GM06990 (cell line): ENCODE measurements at regions not wholly inside any gene's neighbourhood (a gene's known extent, or its start where the extent isn't known, plus 50 kb on each side); places are given as distances from the start of the nearest gene placed in this dataset.

ENCODE experiments used
- DNase-seq: peaks from one replicate; pipeline ENCODE4 v3.0.0-alpha.2; 2011; ENCODE audit not compliant: insufficient read length; ENCODE audit errors: extremely low read depth
- H3K27me3 ChIP-seq: replicated peaks from 2 replicates; pipeline ENCODE4 v1.6.0; 2011; ENCODE audit warnings: low read length; ENCODE audit not compliant: control insufficient read depth, insufficient read depth
- H3K36me3 ChIP-seq: 2 replicates; pipeline ENCODE4 v1.5.1; 2011; ENCODE audit warnings: low read length; ENCODE audit not compliant: control insufficient read depth, insufficient read depth
- H3K4me3 ChIP-seq: replicated peaks from 2 replicates; pipeline ENCODE4 v1.5.1; 2011; ENCODE audit warnings: low read depth, mild to moderate bottlenecking, control low read depth, low read length
- TF ChIP-seq, protein P1 (sequence below): IDR thresholded peaks from 2 replicates; pipeline ENCODE4 v1.5.1; 2011; ENCODE audit warnings: low read length, control low read depth, mild to moderate bottlenecking, inconsistent platforms; ENCODE audit not compliant: insufficient read depth, poor library complexity, severe bottlenecking

DNA sequence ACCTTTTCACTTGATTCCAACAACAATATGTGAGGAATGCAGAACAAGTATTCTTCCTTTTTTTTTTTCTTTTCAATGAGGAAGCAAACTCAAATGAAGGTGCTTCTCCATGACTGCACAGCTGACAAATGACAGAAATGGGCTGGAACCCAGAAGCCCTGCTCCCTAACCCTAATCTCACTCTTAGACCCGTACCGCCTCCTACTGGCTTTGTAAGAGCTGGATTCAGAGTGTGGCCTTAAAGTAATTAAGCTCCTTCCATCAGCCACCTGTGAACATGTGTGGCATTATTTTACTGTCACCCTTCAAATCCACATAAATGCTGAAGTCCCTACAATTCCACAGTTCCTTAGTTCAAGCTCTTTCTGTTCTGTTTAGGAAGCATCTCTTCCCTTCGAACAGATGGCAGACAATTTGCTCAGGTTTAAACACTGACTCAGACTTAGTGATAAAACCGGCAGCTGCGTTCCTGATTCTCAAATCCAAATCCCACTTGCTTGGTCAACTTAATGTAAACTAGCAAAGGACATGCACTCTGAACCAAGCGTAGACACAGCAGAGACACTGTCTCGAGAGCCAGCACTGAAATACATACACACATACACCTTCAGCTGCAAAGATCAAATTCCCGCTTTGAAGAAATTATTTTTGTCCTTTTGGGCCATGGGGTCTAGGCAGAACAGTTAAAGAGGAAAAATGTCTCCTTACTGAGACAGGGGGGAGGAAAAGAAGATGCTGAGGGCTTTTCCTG is 316.7 kb upstream of the TLE4 start:
- Histone ChIP-seq H3K27me3 (no peaks in the 10 kb centered on the region; the same call in 1 of the 2 replicates), H3K36me3 (no peaks in the 10 kb centered on the region), H3K4me3 (no peak overlapping the region)
- TF ChIP-seq, protein P1, sequence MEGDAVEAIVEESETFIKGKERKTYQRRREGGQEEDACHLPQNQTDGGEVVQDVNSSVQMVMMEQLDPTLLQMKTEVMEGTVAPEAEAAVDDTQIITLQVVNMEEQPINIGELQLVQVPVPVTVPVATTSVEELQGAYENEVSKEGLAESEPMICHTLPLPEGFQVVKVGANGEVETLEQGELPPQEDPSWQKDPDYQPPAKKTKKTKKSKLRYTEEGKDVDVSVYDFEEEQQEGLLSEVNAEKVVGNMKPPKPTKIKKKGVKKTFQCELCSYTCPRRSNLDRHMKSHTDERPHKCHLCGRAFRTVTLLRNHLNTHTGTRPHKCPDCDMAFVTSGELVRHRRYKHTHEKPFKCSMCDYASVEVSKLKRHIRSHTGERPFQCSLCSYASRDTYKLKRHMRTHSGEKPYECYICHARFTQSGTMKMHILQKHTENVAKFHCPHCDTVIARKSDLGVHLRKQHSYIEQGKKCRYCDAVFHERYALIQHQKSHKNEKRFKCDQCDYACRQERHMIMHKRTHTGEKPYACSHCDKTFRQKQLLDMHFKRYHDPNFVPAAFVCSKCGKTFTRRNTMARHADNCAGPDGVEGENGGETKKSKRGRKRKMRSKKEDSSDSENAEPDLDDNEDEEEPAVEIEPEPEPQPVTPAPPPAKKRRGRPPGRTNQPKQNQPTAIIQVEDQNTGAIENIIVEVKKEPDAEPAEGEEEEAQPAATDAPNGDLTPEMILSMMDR: no peak
- DNase-seq: no peak

DNA sequence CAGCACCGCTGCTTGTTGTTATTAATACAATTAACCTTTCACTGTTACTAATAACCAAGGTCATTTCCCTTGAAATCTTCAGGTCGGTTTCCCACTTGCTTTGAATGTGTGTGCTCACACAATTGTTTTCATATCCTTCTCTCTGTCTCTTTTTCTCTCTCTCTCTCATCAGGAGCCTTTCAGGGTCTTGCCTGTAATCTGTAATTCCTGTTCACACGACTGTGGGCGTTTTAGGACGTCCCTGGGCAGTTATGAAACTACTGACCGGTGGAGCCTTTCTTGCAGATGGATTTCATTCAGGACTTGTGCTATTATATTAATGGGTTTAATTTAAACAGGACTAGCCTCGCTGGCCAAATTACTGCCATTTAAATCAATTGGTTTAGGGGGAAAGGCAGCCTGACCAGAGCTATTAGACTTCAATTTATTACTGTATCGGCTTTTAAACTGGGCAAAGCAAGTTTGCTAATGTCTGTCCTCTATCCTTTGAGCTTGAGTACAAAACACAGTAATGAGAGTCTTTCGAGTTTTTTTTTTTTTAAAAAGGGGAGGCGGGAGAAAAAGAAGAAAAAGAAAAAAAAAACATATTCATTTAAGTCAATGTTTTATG is 316.0 kb upstream of the TLE4 start:
- no peaks in the 10 kb centered on the region for H3K36me3 ChIP-seq
- no peak for DNase-seq
- no peaks in the 10 kb centered on the region; the same call in 1 of the 2 replicates for H3K27me3 ChIP-seq
- TF ChIP-seq, protein P1: no peak
- H3K4me3 ChIP-seq: no peak overlapping the region

DNA sequence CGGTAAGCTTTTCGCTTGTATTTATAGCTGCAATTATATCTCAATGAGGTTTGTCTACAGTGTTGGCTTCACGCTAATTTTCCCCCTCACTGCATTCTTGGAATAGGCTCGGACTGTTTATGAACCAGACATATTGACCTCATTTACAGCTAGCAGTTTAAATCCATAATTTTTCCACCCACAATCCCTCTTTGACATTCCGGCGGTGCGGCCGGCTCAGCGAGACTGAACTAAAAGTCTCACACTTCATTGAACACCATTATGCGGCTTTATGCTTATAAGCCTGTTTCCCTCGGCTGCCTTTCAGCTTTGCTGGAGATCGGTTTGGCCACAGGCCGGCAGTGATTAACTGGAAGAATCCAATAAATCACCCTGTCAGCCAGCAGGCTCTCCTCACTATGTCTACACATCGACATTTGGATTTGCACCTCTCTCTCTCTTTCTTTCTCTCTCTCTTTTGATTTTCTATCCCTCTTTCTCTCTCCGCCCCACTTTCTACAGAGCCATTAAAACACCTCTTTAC is 315.0 kb upstream of the TLE4 start:
- Histone ChIP-seq H3K36me3 (no peaks in the 10 kb centered on the region), H3K27me3 (no peaks in the 10 kb centered on the region; the same call in 1 of the 2 replicates), H3K4me3 (no peak overlapping the region)
- TF ChIP-seq, protein P1: no peak
- no peak for DNase-seq

DNA sequence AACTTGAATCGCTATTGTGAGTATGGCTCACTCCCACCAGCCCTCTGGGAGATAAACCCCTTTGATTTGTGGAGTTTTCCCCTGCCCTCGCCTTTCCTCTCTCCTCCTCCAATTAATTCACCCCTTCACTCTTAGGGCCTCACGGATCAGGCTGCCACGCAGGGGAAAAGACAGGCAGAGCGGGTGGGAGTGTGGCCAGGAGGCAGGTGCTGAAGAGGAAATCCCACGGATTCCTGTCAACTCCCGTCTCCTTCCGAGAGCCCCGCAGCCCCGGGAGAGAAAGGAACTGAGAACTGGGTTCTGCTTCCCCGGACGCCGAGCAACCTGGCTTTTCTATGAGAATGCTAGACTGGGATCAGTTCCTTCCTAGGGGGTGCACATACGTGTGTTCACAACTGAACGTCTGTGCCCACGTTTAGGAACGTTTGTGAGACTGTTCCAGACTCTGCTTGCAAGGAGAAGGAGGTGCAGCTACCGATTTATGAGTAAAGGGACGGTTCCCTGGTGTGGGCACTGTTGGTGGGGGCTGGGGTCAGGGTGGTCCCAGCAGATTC is 314.5 kb upstream of the TLE4 start:
- H3K36me3 ChIP-seq: no peaks in the 10 kb centered on the region
- H3K27me3 ChIP-seq: no peaks in the 10 kb centered on the region; the same call in 1 of the 2 replicates
- H3K4me3 ChIP-seq: no peak overlapping the region
- DNase-seq: no peak
- TF ChIP-seq, protein P1: no peak

DNA sequence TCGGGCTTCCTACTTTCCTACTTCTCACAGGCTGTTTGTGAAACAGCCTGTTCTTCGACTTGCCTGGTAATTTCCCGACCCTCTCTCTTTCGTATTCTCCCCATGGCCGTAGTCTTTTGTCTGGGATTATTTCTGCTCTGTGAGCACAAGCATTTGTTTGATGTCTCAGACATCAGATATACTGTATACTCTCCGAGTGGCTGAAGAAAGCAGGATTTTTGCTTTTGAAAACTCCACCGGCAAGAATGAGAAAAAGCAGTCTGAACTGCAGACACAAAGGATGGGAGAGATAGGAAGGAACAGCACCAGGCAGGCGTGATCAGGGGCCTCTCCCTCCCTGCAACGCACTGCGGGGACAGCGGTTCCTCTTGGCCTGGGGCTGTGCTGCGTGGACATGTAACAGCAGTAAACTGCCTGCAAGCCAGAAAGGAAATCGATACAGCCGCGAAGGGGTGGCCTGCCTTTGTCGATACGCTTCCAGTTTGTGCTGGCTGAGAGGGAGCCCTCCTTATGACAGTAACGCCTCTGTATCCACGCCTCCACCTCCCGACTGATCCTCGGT is 313.9 kb upstream of the TLE4 start:
- Histone ChIP-seq H3K36me3 (no peaks in the 10 kb centered on the region), H3K27me3 (no peaks in the 10 kb centered on the region; the same call in 1 of the 2 replicates), H3K4me3 (no peak overlapping the region)
- DNase-seq: no peak
- TF ChIP-seq, protein P1: no peak
